Astrocyte (in vitro differentiated cells and primary cell): ENCODE measurements at regions not wholly inside any gene's neighbourhood (a gene's known extent, or its start where the extent isn't known, plus 50 kb on each side); places are given as distances from the start of the nearest gene placed in this dataset.

ENCODE experiments used
- DNase-seq: peaks from one replicate; pipeline ENCODE4 v3.0.0-alpha.2; 2010; ENCODE audit warnings: low read depth
- FAIRE-seq: peaks from 2 replicates; lab custom pipeline; 2011; peaks lifted over from hg19 to GRCh38; lab: Jason Lieb, UNC
- H2AFZ ChIP-seq: 2 replicates; pipeline ENCODE4 v1.6.0; 2012; ENCODE audit warnings: low read depth, low read length, inconsistent platforms
- H3K27ac ChIP-seq: 2 replicates; pipeline ENCODE4 v1.5.1; 2011; ENCODE audit warnings: low read depth, low read length, inconsistent platforms
- H3K27me3 ChIP-seq: 2 replicates; pipeline ENCODE4 v1.6.0; 2011; ENCODE audit warnings: low read length, inconsistent platforms; ENCODE audit not compliant: insufficient read depth
- H3K36me3 ChIP-seq: 2 replicates; pipeline ENCODE4 v1.5.1; 2011; ENCODE audit warnings: low read length, inconsistent platforms; ENCODE audit not compliant: insufficient read depth
- H3K4me1 ChIP-seq: 2 replicates; pipeline ENCODE4 v1.5.1; 2011; ENCODE audit warnings: low read length, inconsistent platforms; ENCODE audit not compliant: insufficient read depth
- H3K4me2 ChIP-seq: 2 replicates; pipeline ENCODE4 v1.6.0; 2012; ENCODE audit warnings: low read length, inconsistent platforms
- H3K4me3 ChIP-seq: 2 replicates; pipeline ENCODE4 v1.5.1; 2011; ENCODE audit warnings: low read depth, mild to moderate bottlenecking, low read length, inconsistent platforms; ENCODE audit not compliant: insufficient read depth
- H3K79me2 ChIP-seq: 2 replicates; pipeline ENCODE4 v1.6.0; 2012; ENCODE audit warnings: mild to moderate bottlenecking, low read length, inconsistent platforms; ENCODE audit not compliant: insufficient read depth
- H3K9ac ChIP-seq: 2 replicates; pipeline ENCODE4 v1.6.0; 2012; ENCODE audit warnings: mild to moderate bottlenecking, low read length, inconsistent platforms
- H3K9me3 ChIP-seq: 2 replicates; pipeline ENCODE4 v1.5.1; 2012; ENCODE audit warnings: low read depth, mild to moderate bottlenecking, low read length, inconsistent platforms; ENCODE audit not compliant: insufficient read depth
- H4K20me1 ChIP-seq: 2 replicates; pipeline ENCODE4 v1.6.0; 2012; ENCODE audit warnings: low read length, inconsistent platforms; ENCODE audit not compliant: insufficient read depth
- H3K27ac Mint-ChIP-seq: one replicate; pipeline ENCODE4 v1.8.0; 2021; ENCODE audit warnings: mild to moderate bottlenecking, mixed read lengths; ENCODE audit not compliant: unreplicated experiment
- H3K27me3 Mint-ChIP-seq: one replicate; pipeline ENCODE4 v1.8.0; 2021; ENCODE audit warnings: low read depth, mixed read lengths; ENCODE audit not compliant: unreplicated experiment
- H3K36me3 Mint-ChIP-seq: one replicate; pipeline ENCODE4 v1.8.0; 2021; ENCODE audit warnings: low read depth, mixed read lengths; ENCODE audit not compliant: unreplicated experiment
- H3K4me1 Mint-ChIP-seq: one replicate; pipeline ENCODE4 v1.8.0; 2021; ENCODE audit warnings: low read depth, mixed read lengths; ENCODE audit not compliant: unreplicated experiment
- H3K4me3 Mint-ChIP-seq: one replicate; pipeline ENCODE4 v1.8.0; 2021; ENCODE audit warnings: mild to moderate bottlenecking, moderate library complexity, mixed read lengths; ENCODE audit not compliant: unreplicated experiment
- H3K9me3 Mint-ChIP-seq: one replicate; pipeline ENCODE4 v1.8.0; 2021; ENCODE audit warnings: mild to moderate bottlenecking, mixed read lengths; ENCODE audit not compliant: unreplicated experiment
- EZH2 ChIP-seq: IDR thresholded peaks from 2 replicates; pipeline ENCODE4 v1.6.1; 2012; ENCODE audit warnings: mild to moderate bottlenecking, low read length, inconsistent platforms; ENCODE audit not compliant: insufficient read depth
- TF ChIP-seq, protein P1 (sequence below): IDR thresholded peaks from 2 replicates; pipeline ENCODE4 v1.5.1; 2011; ENCODE audit warnings: low read depth, mild to moderate bottlenecking, inconsistent platforms, low read length, moderate library complexity; ENCODE audit not compliant: insufficient read depth

DNA sequence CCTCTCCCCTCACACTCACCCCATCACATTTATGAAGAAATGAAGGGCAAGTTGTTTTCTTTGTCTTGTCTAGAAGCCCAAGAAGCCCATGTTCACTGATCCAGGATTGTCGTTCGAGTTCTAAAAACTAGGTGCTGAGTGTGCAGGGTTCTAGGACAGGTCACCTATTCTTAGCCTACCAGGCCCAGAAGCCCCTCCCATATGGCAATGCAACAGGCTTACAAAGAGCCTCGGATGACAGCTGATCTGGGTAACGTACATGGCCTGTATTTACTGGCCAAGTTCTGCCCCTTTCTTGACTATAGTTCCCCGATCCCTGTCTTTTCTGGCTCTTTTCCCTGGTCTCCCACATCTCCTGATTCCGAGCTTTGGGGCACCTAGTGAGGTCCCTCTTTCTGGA, 160.9 kb downstream of the FZD1 start:
- H3K36me3 ChIP-seq: no peaks in the 10 kb centered on the region
- Mint-ChIP-seq H3K27ac (no peak overlapping the region), H3K4me3 (no peak overlapping the region), H3K4me1 (no peaks in the 10 kb centered on the region), H3K27me3 (peaks cover 3% of the 10 kb centered on the region), H3K9me3 (no peaks in the 10 kb centered on the region), H3K36me3 (no peaks in the 10 kb centered on the region)
- no peaks in the 10 kb centered on the region for H3K9me3 ChIP-seq
- TF ChIP-seq, protein P1, sequence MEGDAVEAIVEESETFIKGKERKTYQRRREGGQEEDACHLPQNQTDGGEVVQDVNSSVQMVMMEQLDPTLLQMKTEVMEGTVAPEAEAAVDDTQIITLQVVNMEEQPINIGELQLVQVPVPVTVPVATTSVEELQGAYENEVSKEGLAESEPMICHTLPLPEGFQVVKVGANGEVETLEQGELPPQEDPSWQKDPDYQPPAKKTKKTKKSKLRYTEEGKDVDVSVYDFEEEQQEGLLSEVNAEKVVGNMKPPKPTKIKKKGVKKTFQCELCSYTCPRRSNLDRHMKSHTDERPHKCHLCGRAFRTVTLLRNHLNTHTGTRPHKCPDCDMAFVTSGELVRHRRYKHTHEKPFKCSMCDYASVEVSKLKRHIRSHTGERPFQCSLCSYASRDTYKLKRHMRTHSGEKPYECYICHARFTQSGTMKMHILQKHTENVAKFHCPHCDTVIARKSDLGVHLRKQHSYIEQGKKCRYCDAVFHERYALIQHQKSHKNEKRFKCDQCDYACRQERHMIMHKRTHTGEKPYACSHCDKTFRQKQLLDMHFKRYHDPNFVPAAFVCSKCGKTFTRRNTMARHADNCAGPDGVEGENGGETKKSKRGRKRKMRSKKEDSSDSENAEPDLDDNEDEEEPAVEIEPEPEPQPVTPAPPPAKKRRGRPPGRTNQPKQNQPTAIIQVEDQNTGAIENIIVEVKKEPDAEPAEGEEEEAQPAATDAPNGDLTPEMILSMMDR: no peak
- no peak for TF ChIP-seq EZH2
- DNase-seq (no peak), FAIRE-seq (no peak)
- no peaks in the 10 kb centered on the region for H3K4me1 ChIP-seq
- no peak overlapping the region for H3K4me2 ChIP-seq
- H3K27ac ChIP-seq: no peak overlapping the region
- no peak overlapping the region for H3K9ac ChIP-seq
- H4K20me1 ChIP-seq: no peaks in the 10 kb centered on the region
- no peaks in the 10 kb centered on the region for H3K79me2 ChIP-seq
- no peak overlapping the region for H3K4me3 ChIP-seq
- no peak overlapping the region for H2AFZ ChIP-seq
- no peaks in the 10 kb centered on the region for H3K27me3 ChIP-seq

DNA sequence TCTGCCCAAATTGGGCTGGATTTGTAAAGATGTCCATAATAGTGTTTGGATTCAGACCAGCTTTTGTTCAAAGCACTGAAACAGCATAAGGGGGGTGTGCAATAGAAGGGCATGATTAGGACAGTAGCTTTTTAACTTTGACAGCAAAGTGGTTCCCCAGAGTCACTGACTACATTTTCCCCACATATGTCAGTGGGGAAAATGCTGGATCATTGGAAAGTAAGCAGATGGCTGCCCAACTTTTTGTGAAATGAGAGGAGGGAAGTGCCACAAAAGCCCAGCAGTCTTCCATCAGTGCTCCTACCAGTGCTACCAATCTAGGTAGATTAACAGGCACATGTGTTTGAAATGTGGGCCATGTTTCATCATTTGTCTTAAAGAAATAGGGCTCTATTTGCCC, 162.8 kb downstream of the FZD1 start:
- H3K4me3 ChIP-seq: no peak overlapping the region
- no peak for FAIRE-seq
- H4K20me1 ChIP-seq: no peaks in the 10 kb centered on the region
- no peak overlapping the region for H3K9ac ChIP-seq
- H3K36me3 ChIP-seq: no peaks in the 10 kb centered on the region
- H3K4me2 ChIP-seq: no peak overlapping the region
- Mint-ChIP-seq H3K36me3 (no peaks in the 10 kb centered on the region), H3K27me3 (peaks cover 3% of the 10 kb centered on the region), H3K4me3 (no peak overlapping the region), H3K9me3 (no peaks in the 10 kb centered on the region), H3K27ac (no peak overlapping the region), H3K4me1 (no peaks in the 10 kb centered on the region)
- no peak for DNase-seq
- no peak overlapping the region for H2AFZ ChIP-seq
- no peak for TF ChIP-seq EZH2
- TF ChIP-seq, protein P1: no peak
- no peaks in the 10 kb centered on the region for H3K9me3 ChIP-seq
- no peak overlapping the region for H3K27ac ChIP-seq
- H3K4me1 ChIP-seq: no peaks in the 10 kb centered on the region
- no peaks in the 10 kb centered on the region for H3K79me2 ChIP-seq
- H3K27me3 ChIP-seq: no peaks in the 10 kb centered on the region

DNA sequence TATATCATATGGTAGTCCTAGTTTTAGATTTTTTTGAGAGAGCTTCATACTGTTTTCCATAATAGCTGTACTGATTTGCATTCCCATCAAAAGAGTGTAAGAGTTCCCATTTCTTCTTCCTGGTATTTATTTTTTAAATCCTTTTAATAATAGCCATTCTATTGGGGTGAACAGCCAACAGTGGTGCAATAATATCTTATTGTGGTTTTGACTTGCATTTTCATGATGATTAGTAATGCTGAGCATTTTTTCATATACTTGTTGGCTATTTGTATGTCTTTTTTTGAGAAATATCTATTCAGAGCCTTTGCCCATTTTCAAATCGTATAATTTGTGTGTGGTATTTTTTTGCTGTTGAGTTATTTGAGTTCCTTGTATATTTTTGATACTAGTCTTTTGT, 167.4 kb downstream of the FZD1 start:
- Histone ChIP-seq H3K9ac (no peak overlapping the region), H3K27me3 (peaks cover 2% of the 10 kb centered on the region), H3K27ac (no peak overlapping the region), H3K79me2 (no peaks in the 10 kb centered on the region), H2AFZ (no peak overlapping the region), H3K4me1 (no peaks in the 10 kb centered on the region), H4K20me1 (no peaks in the 10 kb centered on the region), H3K4me2 (no peak overlapping the region), H3K9me3 (no peaks in the 10 kb centered on the region), H3K4me3 (no peak overlapping the region), H3K36me3 (no peaks in the 10 kb centered on the region)
- Mint-ChIP-seq H3K4me1 (no peaks in the 10 kb centered on the region), H3K27me3 (no peaks in the 10 kb centered on the region), H3K27ac (no peak overlapping the region), H3K36me3 (no peaks in the 10 kb centered on the region), H3K4me3 (no peak overlapping the region), H3K9me3 (no peaks in the 10 kb centered on the region)
- FAIRE-seq (no peak), DNase-seq (peak; percentile 8)
- no peak for TF ChIP-seq EZH2
- TF ChIP-seq, protein P1: no peak
